SH-SY5Y (cell line): ENCODE measurements at regions not wholly inside any gene's neighbourhood (a gene's known extent, or its start where the extent isn't known, plus 50 kb on each side); places are given as distances from the start of the nearest gene placed in this dataset.

Experiments
- GATA2 ChIP-seq: IDR thresholded peaks from 2 replicates; pipeline ENCODE4 v1.6.1; 2011; ENCODE audit warnings: mild to moderate bottlenecking, low read depth, low read length
- GATA3 ChIP-seq: IDR thresholded peaks from 2 replicates; pipeline ENCODE4 v1.6.1; 2011; ENCODE audit warnings: low read depth, mild to moderate bottlenecking, low read length, moderate library complexity

DNA sequence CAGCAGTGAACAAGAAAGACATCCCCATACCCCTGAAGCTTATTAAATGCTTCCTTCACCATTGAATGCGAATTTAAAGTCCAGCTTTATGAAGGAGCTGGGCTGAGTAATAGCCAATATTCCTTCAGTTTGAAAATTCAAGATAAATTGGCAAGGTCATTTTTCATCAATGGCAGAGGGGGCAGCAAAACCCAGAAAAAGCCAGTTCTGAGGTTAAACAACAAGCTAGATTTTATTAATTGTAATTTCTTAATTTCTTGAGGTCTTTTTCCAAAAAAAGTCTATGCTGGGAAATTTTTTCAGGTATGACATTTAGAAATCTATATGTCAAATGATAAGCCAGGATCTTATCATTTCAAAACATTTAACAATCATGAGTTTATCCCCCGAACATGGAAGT is 808.9 kb downstream of the RPA4 start:
- TF ChIP-seq GATA3: no peak
- TF ChIP-seq GATA2: no peak
